ENCODE measurements at regions not wholly inside any gene's neighbourhood (a gene's known extent, or its start where the extent isn't known, plus 50 kb on each side); places are given as distances from the start of the nearest gene placed in this dataset.
A peak's percentile ranks its signal among the peaks of the same experiment; 100 is the strongest.

DNA sequence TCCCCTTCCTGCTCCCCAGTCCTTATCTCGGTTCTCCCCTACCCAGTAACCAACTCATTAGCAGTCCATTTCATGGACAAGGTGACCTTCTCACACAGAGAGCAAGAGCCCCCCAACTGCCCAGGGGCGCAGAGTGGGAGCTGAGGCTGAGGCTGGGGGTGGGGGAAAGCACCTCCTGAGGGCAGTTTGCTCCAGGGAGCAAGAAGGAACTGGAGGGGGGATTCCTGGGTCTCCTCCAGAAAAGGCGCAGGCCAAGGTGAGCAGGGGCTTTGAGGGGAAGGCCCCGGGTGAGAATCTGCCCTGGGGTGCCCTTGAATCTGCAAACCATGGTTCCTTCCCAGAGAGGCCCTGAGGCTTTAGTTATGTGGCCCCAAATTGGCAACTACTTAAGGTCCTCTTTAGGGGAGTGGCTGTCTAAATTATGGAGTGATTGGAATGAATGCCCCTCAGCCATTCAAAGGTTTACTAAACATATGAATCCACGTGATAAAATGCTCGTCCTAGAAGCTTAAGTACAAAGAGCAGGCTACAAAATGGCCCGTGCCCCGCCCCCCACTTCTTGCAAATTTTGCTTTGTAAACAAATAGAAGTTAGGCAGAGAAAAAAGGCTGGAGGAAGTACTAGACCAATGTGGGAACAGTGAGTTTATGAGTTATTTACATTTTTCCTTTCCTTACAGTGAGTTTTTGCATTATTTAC, 123.5 kb upstream of the HS6ST1 start:
- DNase-seq (peak; percentile 71), ATAC-seq (ENCODE audit: poor library complexity) (no peak)
- intact Hi-C loops (cut with DNase I): no loop called here

- ATAC-seq (ENCODE audit: poor library complexity) (no peak), DNase-seq (peak; percentile 64)
- intact Hi-C loops (cut with DNase I): no loop called here
Observed at GRCh38 chr2:128442891-128443302, 124.2 kb upstream of the HS6ST1 start.

DNA sequence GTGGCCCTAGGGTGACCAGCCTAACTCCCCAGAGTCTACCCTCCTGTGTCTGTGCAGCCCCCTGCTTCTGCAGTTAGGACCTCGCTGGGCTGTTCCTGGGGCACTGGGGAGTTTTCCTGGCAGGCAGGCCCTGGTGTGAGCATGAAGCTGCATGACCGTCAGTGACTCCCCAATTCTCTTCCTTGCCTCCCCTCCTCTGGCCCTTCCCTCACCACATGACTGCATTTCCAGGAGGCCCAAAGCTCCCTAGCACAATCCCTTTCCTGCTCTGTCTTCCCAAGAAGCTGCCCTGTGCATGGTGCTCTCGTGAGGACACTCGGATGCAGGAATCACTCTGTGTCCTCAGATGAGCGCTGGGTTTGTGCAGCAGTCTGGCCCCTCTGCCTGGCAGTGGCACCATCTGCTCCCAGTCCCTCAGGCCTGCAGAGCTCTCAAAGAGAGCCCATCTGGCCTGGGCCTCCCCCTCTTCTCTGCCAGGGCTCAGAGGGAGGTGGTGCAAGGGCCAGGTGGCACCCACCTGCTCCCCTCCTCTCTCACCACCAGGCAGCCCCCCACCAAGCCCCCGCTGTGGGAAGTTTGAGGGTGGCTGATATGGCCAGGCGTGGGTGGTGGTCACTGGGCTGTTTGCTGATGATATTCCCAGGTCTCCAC, 125.6 kb upstream of the HS6ST1 start:
- intact Hi-C loops (cut with DNase I): no loop called here
- DNase-seq (no peak), ATAC-seq (ENCODE audit: poor library complexity) (no peak)

GRCh38 chr2:128444816-128445522, 126.3 kb upstream of the HS6ST1 start:
- ATAC-seq (ENCODE audit: poor library complexity): no peak
- intact Hi-C loops (cut with DNase I): no loop called here
- no peak for DNase-seq

GRCh38 chr2:128445523-128445900, 126.8 kb upstream of the HS6ST1 start:
- DNase-seq (no peak), ATAC-seq (ENCODE audit: poor library complexity) (no peak)
- intact Hi-C loops (cut with DNase I): no loop called here

- intact Hi-C loops (cut with DNase I): no loop called here
- DNase-seq: no peak
Observed at GRCh38 chr2:128446049-128446873, 127.6 kb upstream of the HS6ST1 start.

GRCh38 chr2:128446874-128447537, 128.3 kb upstream of the HS6ST1 start:
- DNase-seq (no peak), ATAC-seq (ENCODE audit: poor library complexity) (no peak)
- intact Hi-C loops (cut with DNase I): no loop called here

More at GRCh38 chr2:128446049-128446873, 127.6 kb upstream of the HS6ST1 start:
- no peak for ATAC-seq (ENCODE audit: poor library complexity)

DNA sequence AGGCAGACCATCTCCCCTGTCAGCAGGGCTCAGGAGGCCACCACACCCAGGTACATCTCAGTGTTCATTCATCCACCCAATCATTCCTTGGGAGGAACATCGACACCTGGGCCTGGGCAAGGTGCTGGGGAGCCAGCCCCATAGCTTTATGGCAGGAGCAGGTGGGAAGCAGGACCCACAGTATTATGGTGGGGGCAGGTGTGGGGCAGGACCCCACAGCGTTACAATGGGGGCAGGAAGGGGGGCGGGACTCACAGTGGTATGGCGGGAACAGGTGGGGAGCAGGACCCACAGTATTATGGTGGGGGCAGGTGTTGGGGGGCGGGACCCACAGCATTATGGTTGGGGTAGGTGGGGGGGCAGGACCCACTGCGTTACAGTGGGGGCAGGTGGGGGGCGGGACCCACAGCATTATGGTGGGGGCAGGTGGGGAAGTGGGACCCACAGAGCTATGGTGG, 128.9 kb upstream of the HS6ST1 start:
- no peak for ATAC-seq (ENCODE audit: poor library complexity)
- intact Hi-C loops (cut with DNase I): no loop called here
- no peak for DNase-seq

DNA sequence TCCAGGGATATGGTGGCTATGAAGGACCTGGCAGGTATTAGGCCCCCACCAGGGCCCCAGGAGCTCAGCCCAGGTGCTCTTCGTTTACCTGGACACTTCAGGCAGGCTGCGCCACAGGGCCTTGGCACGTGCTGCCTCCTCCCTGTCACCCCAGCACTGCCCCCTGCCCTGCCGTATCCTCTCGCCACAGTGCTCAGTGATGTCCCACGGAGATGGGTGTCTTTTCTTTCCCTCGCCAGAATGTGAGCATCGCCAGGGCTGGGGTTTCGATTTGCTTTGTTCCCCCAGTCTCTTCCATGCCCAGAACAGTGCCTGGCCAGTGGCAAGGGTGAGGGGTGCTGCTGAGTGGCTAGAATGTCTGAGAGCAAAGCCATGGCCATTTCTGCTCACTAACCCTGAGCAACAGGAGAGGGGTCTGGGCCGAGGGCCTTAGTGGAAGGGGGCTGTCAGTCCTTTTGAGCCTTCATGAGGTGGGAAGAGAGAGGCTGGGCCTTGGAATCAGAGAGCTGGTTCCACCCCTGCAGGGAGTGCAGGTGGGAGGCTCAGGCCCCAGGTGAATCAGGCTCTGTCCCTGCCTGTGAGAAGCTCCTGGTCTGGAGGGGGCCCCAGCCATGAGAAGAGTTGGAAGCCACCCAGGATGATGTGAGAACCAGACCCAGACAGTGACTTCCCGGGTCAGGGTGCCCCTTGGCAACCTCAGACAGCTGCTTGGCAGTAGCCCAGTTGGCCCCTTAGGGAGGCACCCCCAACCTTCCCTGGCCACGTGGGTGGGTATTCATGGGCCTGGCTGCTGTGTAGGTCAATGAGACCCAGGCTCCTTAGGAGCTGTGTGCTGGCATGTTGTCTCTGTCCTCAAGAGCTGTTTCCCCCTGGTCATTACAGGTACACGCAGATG, 129.9 kb upstream of the HS6ST1 start:
- intact Hi-C loops (cut with DNase I): no loop called here
- no peak for DNase-seq
- ATAC-seq (ENCODE audit: poor library complexity): no peak

- intact Hi-C loops (cut with DNase I): no loop called here
- peak; percentile 63 for ATAC-seq (ENCODE audit: poor library complexity)
Observed at GRCh38 chr2:128449226-128450061, 130.8 kb upstream of the HS6ST1 start.

DNA sequence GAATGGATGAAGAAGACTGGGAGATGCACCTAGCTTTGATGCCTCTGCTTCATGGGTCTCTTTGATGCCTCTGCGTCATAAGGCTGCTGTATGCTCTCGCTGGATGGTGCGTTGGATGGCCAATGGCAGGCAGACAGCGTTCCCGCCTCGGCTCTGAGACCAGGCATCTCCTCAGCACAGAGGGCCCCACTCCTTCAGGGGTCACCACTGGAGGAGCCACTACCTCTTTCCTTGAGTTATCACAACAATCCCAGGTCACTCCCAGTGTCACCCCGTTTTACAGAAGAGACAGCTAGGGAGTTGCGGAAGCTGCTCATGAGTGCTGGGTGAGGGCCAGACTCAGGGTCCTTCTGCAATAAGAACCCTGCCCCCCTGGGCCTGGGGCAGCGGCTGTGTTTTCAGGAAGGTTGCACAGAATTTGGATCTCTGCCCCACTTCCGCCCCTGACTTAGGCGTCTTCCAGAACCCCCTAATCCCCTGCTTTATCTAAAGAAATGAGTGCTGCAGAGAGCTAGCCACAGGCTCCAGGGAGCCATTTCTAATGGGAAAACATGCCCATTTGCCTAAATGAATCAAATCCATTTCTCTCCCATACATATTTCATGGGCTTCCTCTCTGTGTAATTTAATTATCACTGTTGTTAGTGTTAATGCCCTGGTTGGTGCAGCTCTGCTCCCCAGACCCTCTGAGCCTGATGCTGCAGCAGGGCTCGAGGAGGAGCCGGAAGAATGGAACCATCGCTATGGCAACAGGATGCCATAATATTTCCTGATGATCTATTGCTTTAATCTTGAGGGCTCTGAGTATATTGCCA, 131.8 kb upstream of the HS6ST1 start:
- DNase-seq (no peak), ATAC-seq (ENCODE audit: poor library complexity) (no peak)
- intact Hi-C loops (cut with DNase I): no loop called here

More at GRCh38 chr2:128449226-128450061, 130.8 kb upstream of the HS6ST1 start:
- DNase-seq: peak; percentile 64

DNA sequence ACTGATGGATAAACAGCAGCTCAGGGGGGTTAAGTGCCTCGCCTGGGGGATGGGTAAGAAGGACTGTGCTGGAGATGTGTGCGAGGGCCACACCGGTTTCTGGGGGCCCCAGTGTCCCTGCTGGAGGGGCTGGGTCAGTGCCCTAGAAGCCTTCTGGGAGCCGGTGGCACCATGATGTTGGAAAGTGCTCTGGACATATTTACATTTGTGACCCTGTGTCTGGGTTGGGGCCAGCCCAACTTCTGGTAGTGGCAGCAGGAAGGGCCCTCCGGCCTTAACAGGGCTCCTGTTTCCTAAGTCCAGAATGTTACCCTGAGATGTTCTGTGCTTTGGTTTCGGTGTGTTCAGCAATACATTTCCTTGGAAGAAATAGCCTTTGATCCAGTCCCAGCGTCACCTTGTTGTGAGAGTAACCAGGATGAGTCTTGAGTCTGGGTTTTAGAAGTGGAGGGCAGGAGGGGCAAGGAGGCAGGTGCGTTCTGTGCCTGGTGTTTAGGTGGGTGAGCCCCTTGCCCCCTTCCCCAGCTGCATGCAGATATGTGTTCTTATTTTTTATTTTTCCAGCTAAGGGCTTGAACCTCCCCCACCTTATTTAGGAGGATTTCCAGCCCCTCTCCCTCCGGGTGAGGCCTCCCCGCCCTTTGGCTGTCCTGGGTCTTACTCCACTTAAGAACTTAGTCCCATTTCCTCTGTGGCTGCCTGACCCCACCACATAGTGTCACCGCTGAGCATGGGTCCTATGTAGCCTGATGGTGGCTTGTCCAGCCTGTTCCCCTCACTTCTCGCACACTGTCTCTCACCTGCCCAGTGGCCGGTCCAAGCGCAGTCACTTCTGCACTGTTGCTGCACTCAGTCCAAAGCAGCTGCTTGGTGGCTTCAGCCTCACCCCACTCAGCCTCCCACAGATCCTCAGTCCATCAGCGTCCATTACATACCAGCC, 132.7 kb upstream of the HS6ST1 start:
- ATAC-seq (ENCODE audit: poor library complexity): no peak
- no peak for DNase-seq
- intact Hi-C loops (cut with DNase I): no loop called here

DNA sequence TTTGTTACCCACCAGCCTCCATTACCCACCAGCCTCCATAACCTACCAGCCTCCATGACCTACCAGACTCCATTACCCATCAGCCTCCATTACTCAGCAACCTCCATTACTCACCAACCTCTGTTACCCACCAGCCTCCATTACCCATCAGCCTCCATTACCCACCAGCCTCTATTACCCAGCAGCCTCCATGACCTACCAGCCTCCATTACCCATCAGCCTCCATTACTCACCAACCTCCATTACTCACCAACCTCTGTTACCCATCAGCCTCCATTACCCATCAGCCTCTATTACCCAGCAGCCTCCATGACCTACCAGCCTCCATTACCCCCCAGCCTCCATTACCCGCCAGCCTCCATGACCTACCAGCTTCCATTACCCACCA, 133.3 kb upstream of the HS6ST1 start:
- ATAC-seq (ENCODE audit: poor library complexity) (no peak), DNase-seq (no peak)
- intact Hi-C loops (cut with DNase I): no loop called here

DNA sequence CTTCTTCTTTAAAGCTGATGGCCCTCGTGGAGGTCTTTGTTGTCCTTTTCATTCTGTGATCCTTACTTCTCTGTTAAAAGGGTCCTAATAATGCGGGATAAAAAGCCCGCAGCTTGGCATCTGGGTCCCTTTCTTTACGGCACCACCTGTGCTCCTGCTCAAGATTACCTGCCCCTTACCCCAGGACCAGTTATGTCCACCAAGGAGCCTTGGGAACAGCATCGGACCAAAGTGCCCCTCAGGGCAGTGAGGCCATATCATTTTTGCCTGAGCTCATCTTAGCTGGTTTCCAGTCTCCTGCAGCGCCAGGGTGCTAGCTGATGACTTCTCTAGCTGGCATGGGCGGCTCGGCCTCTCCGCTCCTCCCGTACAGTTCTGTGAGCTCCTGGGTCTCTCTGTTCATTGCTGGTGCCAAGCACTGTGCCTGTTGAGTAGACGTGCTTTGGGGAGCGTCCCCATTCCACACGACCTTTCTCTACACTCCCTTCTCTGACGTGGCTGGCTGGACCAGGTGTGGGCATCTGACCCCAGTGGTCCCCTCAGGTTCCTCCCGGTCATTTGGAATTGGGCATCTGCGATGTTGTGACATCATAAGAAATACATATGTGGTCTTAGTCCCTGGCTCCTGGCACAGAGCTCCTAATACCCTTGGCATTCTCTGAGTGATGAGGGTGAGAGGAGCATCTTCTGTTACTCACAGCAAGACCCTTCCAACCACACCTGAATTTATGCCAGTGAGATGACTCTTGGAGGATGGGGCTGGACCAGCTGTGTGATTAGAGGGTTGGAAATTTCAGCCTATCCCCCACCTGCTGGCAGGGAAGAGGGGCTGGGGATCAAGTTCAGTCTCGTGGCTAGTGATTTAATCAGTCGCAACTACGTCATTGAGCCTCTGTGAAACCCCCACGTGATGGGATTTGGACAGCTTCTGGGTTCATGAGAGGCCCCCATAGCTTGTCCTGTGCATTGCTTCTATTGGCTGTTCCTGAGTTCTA, 134.2 kb upstream of the HS6ST1 start:
- intact Hi-C loops (cut with DNase I): no loop called here
- DNase-seq (no peak), ATAC-seq (ENCODE audit: poor library complexity) (no peak)
